Mammary epithelial cell (primary cell): ENCODE measurements at regions not wholly inside any gene's neighbourhood (a gene's known extent, or its start where the extent isn't known, plus 50 kb on each side); places are given as distances from the start of the nearest gene placed in this dataset.

Source experiments
- CTCF ChIP-seq, 2 donors: IDR thresholded peaks in 1 of 2; conservative IDR thresholded peaks in 1 of 2; 2 replicates each; pipeline ENCODE4 v1.5.1; 2011 to 2012; ENCODE audit warnings: inconsistent platforms in 2 of 2, low read length in 2 of 2, mild to moderate bottlenecking in 2 of 2, control low read depth in 1 of 2, low read depth in 1 of 2; ENCODE audit not compliant: insufficient read depth in 1 of 2; ENCODE audit errors: extremely low read depth in 1 of 2
- EZH2 ChIP-seq: IDR thresholded peaks from 2 replicates; pipeline ENCODE4 v1.6.1; 2012; ENCODE audit warnings: low read length, inconsistent platforms, borderline replicate concordance

- TF ChIP-seq CTCF (conservative IDR thresholded peaks at IDR 0.05 in 1 of 2, IDR thresholded peaks at IDR 0.05 in 1 of 2; ENCODE audit: extremely low read depth in 1 of 2, insufficient read depth in 1 of 2, low read depth in 1 of 2, low read length in 2 of 2) (no peak), EZH2 (no peak)
Observed at GRCh38 chr7:22667562-22668239, 59.3 kb upstream of the IL6 start.
